GM13976 (cell line): ENCODE measurements at regions not wholly inside any gene's neighbourhood (a gene's known extent, or its start where the extent isn't known, plus 50 kb on each side); places are given as distances from the start of the nearest gene placed in this dataset.

Experiments
- DNase-seq: peaks from one replicate; pipeline ENCODE4 v3.0.0; 2012; ENCODE audit warnings: low spot score
- CTCF ChIP-seq: IDR thresholded peaks from 2 replicates; pipeline ENCODE4 v1.5.1; 2012; ENCODE audit warnings: borderline replicate concordance, mild to moderate bottlenecking; ENCODE audit not compliant: insufficient read depth; ENCODE audit errors: extremely low read depth, missing control alignments, control extremely low read depth
- in situ Hi-C: fragments of 300-500 bp; cut with MboI; formaldehyde crosslinking; loops from one replicate; pipeline ENCODE4 v1.12.0; 2022; ENCODE audit warnings: low sequenced_read_pairs, mixed read lengths, inconsistent platforms; ENCODE audit not compliant: unreplicated experiment

- no peak for TF ChIP-seq CTCF
- in situ Hi-C loops: no loop called here
- DNase-seq: no peak
These were observed 174.2 kb upstream of the FRMD4B start for GRCh38 chr3:69560116-69560515.

DNA sequence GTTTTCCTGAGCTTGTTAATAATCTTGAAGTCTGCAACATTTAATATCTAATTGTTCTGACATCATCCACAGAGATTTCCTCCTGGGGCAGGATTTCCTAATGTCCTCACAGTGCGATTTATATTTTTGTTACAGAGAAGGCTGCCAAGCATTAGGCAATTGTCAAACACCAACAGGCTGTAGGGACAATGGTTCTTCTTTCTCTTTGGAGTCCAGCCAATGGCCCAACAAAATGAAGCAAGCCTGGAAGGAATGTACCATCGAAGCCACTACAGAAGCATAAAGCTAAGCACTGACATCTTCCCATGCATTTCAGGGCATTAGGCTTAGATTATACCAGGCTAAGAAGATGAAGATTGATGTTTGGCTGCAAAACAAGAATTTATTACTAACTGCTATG, 173.0 kb upstream of the FRMD4B start:
- no peak for DNase-seq
- in situ Hi-C loops: no loop called here
- no peak for TF ChIP-seq CTCF

- DNase-seq: no peak
- in situ Hi-C loops: no loop called here
- TF ChIP-seq CTCF: no peak
These were observed 168.7 kb upstream of the FRMD4B start for GRCh38 chr3:69554576-69554975.

- no peak for TF ChIP-seq CTCF
- no peak for DNase-seq
- in situ Hi-C loops: no loop called here
These were observed 168.0 kb upstream of the FRMD4B start for GRCh38 chr3:69553888-69554287.

DNA sequence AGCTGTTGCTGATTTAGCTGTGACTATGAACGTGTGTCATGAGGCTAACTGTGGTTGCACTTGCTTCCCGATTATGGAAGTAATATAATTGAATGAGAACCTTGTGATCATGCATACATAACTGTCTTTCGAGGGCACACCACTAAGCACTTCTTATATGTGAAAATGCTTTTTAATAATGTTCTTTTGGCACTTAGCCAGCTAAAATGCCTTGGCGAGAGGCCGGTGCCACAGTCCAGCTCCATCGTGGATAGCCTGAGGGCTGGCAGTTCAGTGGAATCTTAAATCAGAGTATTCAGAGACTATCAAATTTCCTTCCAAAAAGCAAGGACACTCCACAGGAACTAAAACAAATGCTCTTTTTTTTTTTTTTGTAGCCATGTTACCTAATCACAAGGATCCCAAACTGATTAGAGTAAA, 161.6 kb upstream of the FRMD4B start:
- in situ Hi-C loops: no loop called here
- DNase-seq: no peak
- TF ChIP-seq CTCF: no peak

GRCh38 chr3:69542805-69543429, 157.0 kb upstream of the FRMD4B start:
- in situ Hi-C loops: no loop called here
- DNase-seq: no peak

More at GRCh38 chr3:69542805-69543429, 157.0 kb upstream of the FRMD4B start:
- no peak for TF ChIP-seq CTCF
